HG02623 (cell line): ENCODE measurements at regions not wholly inside any gene's neighbourhood (a gene's known extent, or its start where the extent isn't known, plus 50 kb on each side); places are given as distances from the start of the nearest gene placed in this dataset.

ENCODE experiments used
- ATAC-seq: cut with Tn5 transposase; IDR thresholded peaks from one replicate; pipeline ENCODE4 v1.9.1; 2021; ENCODE audit warnings: moderate library complexity; ENCODE audit not compliant: unreplicated experiment

GRCh38 chr3:68468695-68469375, 463.5 kb downstream of the TAFA4 start:
- no peak for ATAC-seq

- no peak for ATAC-seq
Observed at GRCh38 chr3:68467465-68467864, 464.9 kb downstream of the TAFA4 start.

- ATAC-seq = no peak
Observed at GRCh38 chr3:68458581-68458980, 473.8 kb downstream of the TAFA4 start.

- ATAC-seq = no peak
Observed at GRCh38 chr3:68448510-68449383, 483.6 kb downstream of the TAFA4 start.

GRCh38 chr3:68447885-68448284, 484.5 kb downstream of the TAFA4 start:
- ATAC-seq = no peak

- ATAC-seq = no peak
Observed at GRCh38 chr3:68441054-68441453, 491.3 kb downstream of the TAFA4 start.

GRCh38 chr3:68436619-68437401, 495.5 kb downstream of the TAFA4 start:
- no peak for ATAC-seq

- ATAC-seq = no peak
Observed at GRCh38 chr3:68428495-68428894, 503.9 kb downstream of the TAFA4 start.

- no peak for ATAC-seq
Observed at GRCh38 chr3:68424796-68425460, 507.4 kb downstream of the TAFA4 start.

- no peak for ATAC-seq
Observed at GRCh38 chr3:68408626-68409025, 523.7 kb downstream of the TAFA4 start.

GRCh38 chr3:68403741-68404140, 528.6 kb downstream of the TAFA4 start:
- ATAC-seq = no peak

GRCh38 chr3:68402235-68402918, 530.0 kb downstream of the TAFA4 start:
- no peak for ATAC-seq

- no peak for ATAC-seq
Observed at GRCh38 chr3:68378631-68379030, 553.7 kb downstream of the TAFA4 start.

- ATAC-seq = no peak
Observed at GRCh38 chr3:68373727-68374126, 558.6 kb downstream of the TAFA4 start.

- ATAC-seq = no peak
Observed at GRCh38 chr3:68363796-68364195, 568.6 kb downstream of the TAFA4 start.

GRCh38 chr3:68360492-68360891, 571.9 kb downstream of the TAFA4 start:
- no peak for ATAC-seq

GRCh38 chr3:68345781-68346180, 586.6 kb downstream of the TAFA4 start:
- no peak for ATAC-seq

GRCh38 chr3:68342426-68342825, 589.9 kb downstream of the TAFA4 start:
- no peak for ATAC-seq

GRCh38 chr3:68336042-68336441, 596.3 kb downstream of the TAFA4 start:
- ATAC-seq = no peak

GRCh38 chr3:68334367-68334986, 597.9 kb downstream of the TAFA4 start:
- no peak for ATAC-seq
